ENCODE measurements at regions not wholly inside any gene's neighbourhood (a gene's known extent, or its start where the extent isn't known, plus 50 kb on each side); places are given as distances from the start of the nearest gene placed in this dataset.
A peak's percentile ranks its signal among the peaks of the same experiment; 100 is the strongest.

DNA sequence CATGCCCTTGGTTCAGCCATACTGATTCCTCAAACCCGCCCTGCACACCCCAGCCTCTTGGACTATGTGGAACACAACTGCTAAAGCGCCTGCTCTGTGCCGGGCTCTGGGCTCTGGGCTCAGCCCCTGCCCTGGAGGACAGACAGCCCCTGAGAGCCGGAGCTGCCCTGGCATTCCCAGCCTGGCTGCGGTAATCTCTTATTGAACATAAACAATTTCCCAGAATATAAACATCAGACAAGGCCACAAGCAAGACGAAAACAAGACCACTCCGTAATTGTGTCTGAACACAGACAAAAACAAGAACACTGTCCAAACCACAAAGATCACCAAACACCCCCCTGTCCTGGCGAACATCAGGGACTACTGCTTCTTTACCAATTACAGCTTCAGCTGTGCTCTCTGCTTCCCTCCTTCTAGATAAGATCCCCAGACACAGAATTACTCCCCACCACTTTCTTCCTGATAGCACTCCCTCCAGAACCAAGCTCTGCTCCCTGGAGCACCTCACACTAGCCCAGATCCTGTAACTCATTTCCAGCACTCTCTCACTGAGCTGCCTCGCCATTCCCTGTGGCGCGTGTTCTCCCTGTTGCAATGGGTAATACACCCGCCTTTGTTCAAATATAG, 57.1 kb upstream of the TLE3 start:
- Histone ChIP-seq H3K4me3 (ENCODE audit: insufficient read length, low read depth) (no peak overlapping the region), H3K9ac (ENCODE audit: insufficient read length, low read depth) (peak overlapping the region; percentile 38), H3K36me3 (ENCODE audit: insufficient read depth, insufficient read length, low read length) (no peaks in the 10 kb centered on the region), H3K4me1 (ENCODE audit: insufficient read depth, insufficient read length) (peaks cover 10% of the 10 kb centered on the region), H3K9me3 (ENCODE audit: insufficient read depth, low read length) (no peaks in the 10 kb centered on the region), H3K27me3 (ENCODE audit: insufficient read depth, insufficient read length) (peaks cover 5% of the 10 kb centered on the region)
- DNase-seq (ENCODE audit: low read depth, low spot score) = no peak
- TF ChIP-seq ZNF274 (IDR thresholded peaks at IDR 0.05; ENCODE audit: low read depth, low read length) (no peak), YY1 (IDR thresholded peaks at IDR 0.05; ENCODE audit: insufficient read depth, insufficient read length) (no peak), SUZ12 (IDR thresholded peaks at IDR 0.05; ENCODE audit: extremely low read depth, insufficient read depth, insufficient read length) (no peak)

DNA sequence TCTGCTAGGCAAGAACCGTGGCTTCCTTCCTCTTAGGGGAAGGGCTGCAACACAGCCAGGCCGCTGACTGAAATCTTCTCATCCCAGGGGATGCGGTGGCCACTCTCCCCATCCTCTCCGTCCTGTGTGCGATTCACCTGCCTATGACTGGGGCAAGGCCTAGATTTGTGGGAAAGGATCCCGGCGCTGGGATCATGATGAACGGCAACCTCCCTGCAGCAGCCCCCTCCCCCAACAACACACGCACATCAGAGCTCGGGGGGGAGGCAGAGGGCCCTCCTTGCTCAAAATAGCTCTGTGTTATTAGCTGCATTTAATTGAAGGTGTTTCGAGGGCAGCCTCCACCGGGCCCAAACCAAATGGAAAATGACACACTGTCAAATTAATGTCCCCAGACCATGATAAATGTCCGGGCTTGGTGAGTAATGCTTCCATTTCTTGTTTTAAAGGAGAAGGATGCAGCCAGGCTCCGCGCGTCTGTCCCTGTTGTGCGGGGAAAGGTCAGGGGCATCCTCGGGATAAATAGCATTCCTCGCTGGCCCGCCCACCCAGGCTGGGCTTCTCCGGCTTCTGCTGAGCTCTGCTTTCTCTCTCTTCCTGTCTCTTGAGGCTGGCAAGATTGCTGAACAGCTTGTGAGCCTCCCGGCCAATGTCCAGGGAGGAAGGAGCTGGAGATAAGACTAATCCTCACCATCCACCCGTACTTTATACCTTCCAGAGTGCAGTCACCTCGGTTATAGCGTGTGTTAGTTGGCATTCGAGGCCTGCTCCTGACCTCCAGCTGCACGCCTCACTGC, 56.4 kb upstream of the TLE3 start:
- Histone ChIP-seq H3K27me3 (ENCODE audit: insufficient read depth, insufficient read length) (peaks cover 5% of the 10 kb centered on the region), H3K36me3 (ENCODE audit: insufficient read depth, insufficient read length, low read length) (no peaks in the 10 kb centered on the region), H3K9me3 (ENCODE audit: insufficient read depth, low read length) (no peaks in the 10 kb centered on the region), H3K4me1 (ENCODE audit: insufficient read depth, insufficient read length) (peaks cover 7% of the 10 kb centered on the region), H3K9ac (ENCODE audit: insufficient read length, low read depth) (peak overlapping the region; percentile 38), H3K4me3 (ENCODE audit: insufficient read length, low read depth) (no peak overlapping the region)
- TF ChIP-seq SUZ12 (IDR thresholded peaks at IDR 0.05; ENCODE audit: extremely low read depth, insufficient read depth, insufficient read length) = no peak
- no peak for TF ChIP-seq ZNF274 (IDR thresholded peaks at IDR 0.05; ENCODE audit: low read depth, low read length)
- TF ChIP-seq YY1 (IDR thresholded peaks at IDR 0.05; ENCODE audit: insufficient read depth, insufficient read length) = no peak
- no peak for DNase-seq (ENCODE audit: low read depth, low spot score)

DNA sequence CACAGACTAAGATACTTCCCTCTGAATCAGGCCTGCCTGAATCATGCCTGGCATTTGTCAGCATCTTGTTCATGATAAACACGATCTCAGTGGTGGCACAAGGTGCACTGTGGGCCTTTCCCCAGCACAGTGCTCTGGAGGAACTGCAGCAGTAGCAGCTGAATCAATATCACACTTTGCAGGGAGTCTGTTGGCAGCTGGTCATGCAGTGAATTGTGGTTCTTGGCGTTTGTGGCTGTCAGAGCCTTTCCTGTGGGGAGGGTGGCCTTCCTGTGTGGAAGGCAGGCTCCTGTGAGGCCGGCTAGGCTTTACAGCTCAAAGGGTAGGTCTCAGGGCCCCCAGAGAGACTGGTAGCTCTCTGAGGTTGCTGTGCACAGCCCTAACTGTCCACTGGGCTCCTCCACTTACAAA, 54.4 kb upstream of the TLE3 start:
- Histone ChIP-seq H3K9me3 (ENCODE audit: insufficient read depth, low read length) (no peaks in the 10 kb centered on the region), H3K36me3 (ENCODE audit: insufficient read depth, insufficient read length, low read length) (no peaks in the 10 kb centered on the region), H3K9ac (ENCODE audit: insufficient read length, low read depth) (no peak overlapping the region), H3K4me3 (ENCODE audit: insufficient read length, low read depth) (no peak overlapping the region), H3K4me1 (ENCODE audit: insufficient read depth, insufficient read length) (peaks cover 7% of the 10 kb centered on the region), H3K27me3 (ENCODE audit: insufficient read depth, insufficient read length) (peaks cover 5% of the 10 kb centered on the region)
- no peak for DNase-seq (ENCODE audit: low read depth, low spot score)
- TF ChIP-seq ZNF274 (IDR thresholded peaks at IDR 0.05; ENCODE audit: low read depth, low read length) = no peak

DNA sequence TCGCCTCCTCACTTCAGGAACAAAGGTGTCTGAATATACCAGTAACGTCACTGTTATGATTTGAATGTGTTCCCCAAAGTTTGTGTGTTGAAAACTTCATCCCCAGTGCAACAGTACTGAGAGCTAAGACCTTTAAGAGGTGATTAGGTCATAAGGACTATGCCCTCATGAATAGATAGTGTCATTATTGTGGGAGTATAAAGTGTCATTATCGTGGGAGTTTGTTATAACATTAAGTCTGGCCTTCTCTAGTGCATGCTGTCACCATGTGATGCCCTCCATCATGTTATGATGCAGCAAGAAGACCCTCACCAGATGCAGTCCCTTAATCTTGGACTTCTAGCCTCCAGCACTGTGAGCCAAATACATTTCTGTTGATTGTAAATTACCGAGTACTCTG, 53.7 kb upstream of the TLE3 start:
- no peak overlapping the region for H3K9ac ChIP-seq (ENCODE audit: insufficient read length, low read depth)

DNA sequence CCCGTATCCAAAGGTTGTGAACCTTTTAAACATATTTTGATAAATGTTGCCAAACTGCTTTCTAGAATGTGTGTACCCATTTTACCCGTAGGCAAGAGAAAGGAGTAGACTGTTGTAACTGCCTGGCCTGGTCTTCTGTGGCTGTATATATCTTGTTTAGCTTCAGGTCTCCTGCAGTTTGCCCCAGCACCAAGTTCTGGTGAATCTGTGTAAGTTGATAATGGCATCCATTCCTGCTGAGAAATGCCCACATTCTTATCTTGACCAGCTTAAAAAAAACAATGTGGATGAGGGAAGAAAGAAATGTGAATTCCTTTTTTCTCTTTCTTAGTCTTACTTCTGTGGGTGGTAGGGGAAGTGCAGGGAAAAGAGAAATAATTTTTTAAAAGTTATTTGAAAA, 53.3 kb upstream of the TLE3 start:
- Histone ChIP-seq H3K27me3 (ENCODE audit: insufficient read depth, insufficient read length) (peaks cover 5% of the 10 kb centered on the region), H3K36me3 (ENCODE audit: insufficient read depth, insufficient read length, low read length) (no peaks in the 10 kb centered on the region), H3K4me3 (ENCODE audit: insufficient read length, low read depth) (no peak overlapping the region), H3K4me1 (ENCODE audit: insufficient read depth, insufficient read length) (peaks cover 7% of the 10 kb centered on the region), H3K9me3 (ENCODE audit: insufficient read depth, low read length) (no peaks in the 10 kb centered on the region), H3K9ac (ENCODE audit: insufficient read length, low read depth) (no peak overlapping the region)
- TF ChIP-seq YY1 (IDR thresholded peaks at IDR 0.05; ENCODE audit: insufficient read depth, insufficient read length) (no peak), ZNF274 (IDR thresholded peaks at IDR 0.05; ENCODE audit: low read depth, low read length) (no peak), SUZ12 (IDR thresholded peaks at IDR 0.05; ENCODE audit: extremely low read depth, insufficient read depth, insufficient read length) (no peak)
- no peak for DNase-seq (ENCODE audit: low read depth, low spot score)

More for the DNA sequence above, 53.7 kb upstream of the TLE3 start:
- no peaks in the 10 kb centered on the region for H3K9me3 ChIP-seq (ENCODE audit: insufficient read depth, low read length)
- H3K27me3 ChIP-seq (ENCODE audit: insufficient read depth, insufficient read length) = peaks cover 5% of the 10 kb centered on the region
- TF ChIP-seq YY1 (IDR thresholded peaks at IDR 0.05; ENCODE audit: insufficient read depth, insufficient read length) (no peak), ZNF274 (IDR thresholded peaks at IDR 0.05; ENCODE audit: low read depth, low read length) (no peak), SUZ12 (IDR thresholded peaks at IDR 0.05; ENCODE audit: extremely low read depth, insufficient read depth, insufficient read length) (no peak)
- no peak overlapping the region for H3K4me3 ChIP-seq (ENCODE audit: insufficient read length, low read depth)
- no peaks in the 10 kb centered on the region for H3K36me3 ChIP-seq (ENCODE audit: insufficient read depth, insufficient read length, low read length)
- peaks cover 7% of the 10 kb centered on the region for H3K4me1 ChIP-seq (ENCODE audit: insufficient read depth, insufficient read length)
- no peak for DNase-seq (ENCODE audit: low read depth, low spot score)

DNA sequence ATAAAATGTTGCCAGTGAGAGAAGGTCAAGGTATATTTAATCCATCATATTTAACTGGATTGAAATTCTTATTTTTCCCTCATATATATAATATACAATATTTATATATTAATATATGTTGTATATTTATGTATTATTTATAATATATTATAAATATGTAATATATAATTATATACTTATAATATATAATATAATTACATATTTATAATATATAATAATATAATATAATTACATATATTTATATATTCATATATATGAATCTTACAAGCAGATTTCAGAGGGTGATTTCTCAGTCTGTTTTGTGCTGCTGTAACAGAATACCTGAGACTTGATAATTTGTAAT, 52.7 kb upstream of the TLE3 start:
- Histone ChIP-seq H3K9ac (ENCODE audit: insufficient read length, low read depth) (no peak overlapping the region), H3K36me3 (ENCODE audit: insufficient read depth, insufficient read length, low read length) (no peaks in the 10 kb centered on the region), H3K9me3 (ENCODE audit: insufficient read depth, low read length) (no peaks in the 10 kb centered on the region), H3K4me3 (ENCODE audit: insufficient read length, low read depth) (no peak overlapping the region), H3K27me3 (ENCODE audit: insufficient read depth, insufficient read length) (peaks cover 3% of the 10 kb centered on the region), H3K4me1 (ENCODE audit: insufficient read depth, insufficient read length) (peaks cover 7% of the 10 kb centered on the region)
- TF ChIP-seq ZNF274 (IDR thresholded peaks at IDR 0.05; ENCODE audit: low read depth, low read length) (no peak), SUZ12 (IDR thresholded peaks at IDR 0.05; ENCODE audit: extremely low read depth, insufficient read depth, insufficient read length) (no peak)
- no peak for DNase-seq (ENCODE audit: low read depth, low spot score)

DNA sequence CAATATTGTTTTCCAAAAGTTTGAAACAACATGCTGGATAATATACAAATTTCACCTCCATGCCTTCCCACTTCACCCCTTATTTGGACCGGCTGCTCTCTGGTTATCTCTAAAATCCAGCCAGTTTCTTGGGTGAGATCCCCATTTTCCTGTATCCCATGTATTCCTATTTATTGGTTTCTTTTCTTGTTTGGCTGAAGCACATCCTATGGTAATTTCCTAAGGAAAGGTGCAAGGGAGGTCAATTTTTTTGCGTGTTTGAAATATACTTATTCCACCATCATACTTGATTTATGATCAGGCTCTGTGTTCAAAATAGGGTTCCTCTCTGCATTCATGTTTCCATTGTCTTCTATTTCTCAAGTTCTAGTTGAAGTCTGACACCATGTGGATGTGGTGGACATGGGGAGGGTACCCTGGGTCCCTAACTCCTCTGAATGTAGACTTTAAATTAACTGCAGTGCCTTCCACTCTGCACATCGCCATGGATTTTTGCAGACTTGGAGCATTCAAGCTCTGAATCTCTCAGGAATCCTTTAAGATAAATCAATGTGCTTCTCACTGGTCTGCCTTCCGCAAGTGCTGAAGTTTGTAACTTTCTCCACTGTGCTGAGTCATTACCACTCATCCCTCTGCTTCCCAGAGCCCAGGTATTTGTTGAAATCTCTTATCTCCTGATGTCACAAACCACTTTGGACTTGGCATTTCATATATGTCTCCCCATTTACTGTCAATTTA, 52.1 kb upstream of the TLE3 start:
- TF ChIP-seq YY1 (IDR thresholded peaks at IDR 0.05; ENCODE audit: insufficient read depth, insufficient read length) (no peak), ZNF274 (IDR thresholded peaks at IDR 0.05; ENCODE audit: low read depth, low read length) (no peak), SUZ12 (IDR thresholded peaks at IDR 0.05; ENCODE audit: extremely low read depth, insufficient read depth, insufficient read length) (no peak)
- H3K36me3 ChIP-seq (ENCODE audit: insufficient read depth, insufficient read length, low read length) = no peaks in the 10 kb centered on the region
- H3K4me1 ChIP-seq (ENCODE audit: insufficient read depth, insufficient read length) = peaks cover 7% of the 10 kb centered on the region
- no peaks in the 10 kb centered on the region for H3K9me3 ChIP-seq (ENCODE audit: insufficient read depth, low read length)
- no peak for DNase-seq (ENCODE audit: low read depth, low spot score)
- no peaks in the 10 kb centered on the region for H3K27me3 ChIP-seq (ENCODE audit: insufficient read depth, insufficient read length)
- H3K4me3 ChIP-seq (ENCODE audit: insufficient read length, low read depth) = no peak overlapping the region
- H3K9ac ChIP-seq (ENCODE audit: insufficient read length, low read depth) = no peak overlapping the region

Measured in NT2/D1 (cell line).